ENCODE measurements at regions not wholly inside any gene's neighbourhood (a gene's known extent, or its start where the extent isn't known, plus 50 kb on each side); places are given as distances from the start of the nearest gene placed in this dataset.

- Histone ChIP-seq H3K23me2 (ENCODE audit: low read depth, low read length) (no peaks in the 10 kb centered on the region), H2BK12ac (ENCODE audit: low read depth, low read length) (no peak overlapping the region), H2AK5ac (ENCODE audit: low read depth, low read length) (no peak overlapping the region), H3K9ac (replicated peaks in 1 of 4; ENCODE audit: extremely low read depth in 1 of 4, low read depth in 3 of 4, low read length in 3 of 4) (no peak overlapping the region; a peak in 1 of 7 replicates), H2BK15ac (ENCODE audit: low read length) (no peak overlapping the region), H3K4me3 (ENCODE audit: extremely low read depth in 1 of 4, insufficient read depth in 2 of 4, low read depth in 3 of 4, low read length in 4 of 4) (no peak overlapping the region), H3K23ac (ENCODE audit: insufficient read length) (no peak overlapping the region), H3K4ac (replicated peaks; ENCODE audit: insufficient read length, low read depth, low read length) (no peak overlapping the region), H4K91ac (replicated peaks; ENCODE audit: insufficient read length, low read length) (no peak overlapping the region), H2BK5ac (ENCODE audit: low read depth, low read length) (no peak overlapping the region), H2AFZ (ENCODE audit: low read length) (0 out of 2 replicates have a peak overlapping the region, but pooled peaks have one; percentile 50), H3K36me3 (ENCODE audit: control insufficient read depth in 2 of 4, insufficient read depth in 4 of 4, low read length in 3 of 4) (no peaks in the 10 kb centered on the region), H4K8ac (ENCODE audit: extremely low read depth, insufficient read depth, low read length) (no peak overlapping the region), H3K14ac (ENCODE audit: insufficient read length) (no peak overlapping the region), H3K56ac (replicated peaks; ENCODE audit: insufficient read length, low read depth, low read length) (no peak overlapping the region), H4K5ac (ENCODE audit: insufficient read length, low read depth, low read length) (no peak overlapping the region), H3K79me2 (ENCODE audit: control insufficient read depth in 1 of 2, insufficient read depth in 2 of 2, low read length in 2 of 2) (no peaks in the 10 kb centered on the region), H3K4me2 (ENCODE audit: insufficient read depth in 1 of 2, low read depth in 2 of 2, low read length in 2 of 2) (no peak overlapping the region), H3K4me1 (replicated peaks in 1 of 4; ENCODE audit: control insufficient read depth in 3 of 4, insufficient read depth in 4 of 4, low read length in 3 of 4) (no peaks in the 10 kb centered on the region), H2BK20ac (ENCODE audit: low read length) (no peak overlapping the region), H3K79me1 (ENCODE audit: low read depth, low read length) (no peaks in the 10 kb centered on the region), H3K18ac (ENCODE audit: extremely low read depth, low read length) (no peak overlapping the region), H3K27ac (ENCODE audit: low read depth, low read length) (no peak overlapping the region), H2BK120ac (replicated peaks; ENCODE audit: low read depth, low read length) (no peak overlapping the region), H4K20me1 (replicated peaks in 1 of 2; ENCODE audit: control insufficient read depth in 1 of 2, insufficient read depth in 2 of 2, low read length in 2 of 2) (no peaks in the 10 kb centered on the region), H3K27me3 (replicated peaks in 1 of 4; ENCODE audit: control insufficient read depth in 3 of 4, extremely low read depth in 1 of 4, insufficient read depth in 3 of 4, low read length in 3 of 4) (no peaks in the 10 kb centered on the region), H3K9me3 (ENCODE audit: insufficient read depth in 2 of 2, low read depth in 1 of 2, low read length in 1 of 2) (no peaks in the 10 kb centered on the region)
- no peak for DNase-seq (ENCODE audit: low read depth in 1 of 2, low spot score in 2 of 2)
- ChIA-PET POLR2A (ENCODE audit: partially characterized antibody) (no interaction called here), CTCF (ENCODE audit: partially characterized antibody) (interaction anchor here (0.6 to 1.3 kb wide), 2 partner anchors 13 to 1237 kb away, joined by 3 read pairs; no protein-coding TSS in a partner anchor)
- no peak for FAIRE-seq
- 96% methylated on average over 2 of the region's 2 CpGs; no CpG with 5 or more reads in 1 of the 2 experiments for WGBS, 2 experiments (ENCODE audit: extremely low coverage in 1 of 2, insufficient coverage in 1 of 2, insufficient read length in 1 of 2, insufficient replicate concordance in 2 of 2, low coverage in 1 of 2, low lambda C conversion rate in 2 of 2, missing lambda C conversion rate in 1 of 2)
- TF ChIP-seq SIX5 (IDR thresholded peaks at IDR 0.05; ENCODE audit: low read depth, low read length) (no peak), KDM4A (IDR thresholded peaks at IDR 0.05; ENCODE audit: low read depth, low read length, severe bottlenecking) (no peak), TBP (IDR thresholded peaks at IDR 0.05; ENCODE audit: low read depth, low read length) (no peak), TAF1 (IDR thresholded peaks at IDR 0.05; ENCODE audit: low read depth, low read length) (no peak), USF2 (IDR thresholded peaks at IDR 0.05; ENCODE audit: low read length) (no peak), RFX5 (IDR thresholded peaks at IDR 0.05; ENCODE audit: borderline replicate concordance, low read depth, low read length) (no peak), EP300 (IDR thresholded peaks at IDR 0.05; ENCODE audit: borderline replicate concordance in 1 of 2, low read depth in 2 of 2, low read length in 2 of 2) (no peak), RAD21 (IDR thresholded peaks at IDR 0.05 in 1 of 2, conservative IDR thresholded peaks at IDR 0.05 in 1 of 2; ENCODE audit: low read depth in 2 of 2, low read length in 2 of 2) (no peak), EZH2 (IDR thresholded peaks at IDR 0.05; ENCODE audit: low read depth, low read length, severe bottlenecking) (no peak), HDAC6 (IDR thresholded peaks at IDR 0.05; ENCODE audit: low read depth, low read length) (no peak), SIN3A (conservative IDR thresholded peaks at IDR 0.05 in 1 of 2, IDR thresholded peaks at IDR 0.05 in 1 of 2; ENCODE audit: low read depth in 1 of 2, low read length in 2 of 2) (no peak), BRCA1 (IDR thresholded peaks at IDR 0.05; ENCODE audit: low read depth, low read length) (no peak), SRF (IDR thresholded peaks at IDR 0.05; ENCODE audit: low read depth, low read length) (no peak), CREB1 (IDR thresholded peaks at IDR 0.05) (no peak)
These were observed 575.1 kb downstream of the EPHA3 start for GRCh38 chr3:89682556-89682955.

All from H1 (cell line).